ENCODE measurements at regions not wholly inside any gene's neighbourhood (a gene's known extent, or its start where the extent isn't known, plus 50 kb on each side); places are given as distances from the start of the nearest gene placed in this dataset.

- DNase-seq (ENCODE audit: low spot score) (no peak), ATAC-seq (no peak)
These were observed 174.5 kb upstream of the TMC3 start for GRCh38 chr15:81548365-81549130.

GRCh38 chr15:81547521-81548132 lies 173.6 kb upstream of the TMC3 start:
- ATAC-seq, result no peak
- no peak for DNase-seq (ENCODE audit: low spot score)

GRCh38 chr15:81544385-81544784 lies 170.4 kb upstream of the TMC3 start:
- DNase-seq (ENCODE audit: low spot score), result no peak
- no peak for ATAC-seq

GRCh38 chr15:81540909-81541308 lies 166.9 kb upstream of the TMC3 start:
- DNase-seq (ENCODE audit: low spot score), result no peak
- ATAC-seq, result no peak

GRCh38 chr15:81536356-81536755 lies 162.3 kb upstream of the TMC3 start:
- no peak for ATAC-seq
- DNase-seq (ENCODE audit: low spot score), result no peak

- ATAC-seq, result no peak
These were observed 160.1 kb upstream of the TMC3 start for GRCh38 chr15:81534124-81534523.

GRCh38 chr15:81532001-81532400 lies 158.0 kb upstream of the TMC3 start:
- DNase-seq (ENCODE audit: low spot score), result no peak
- no peak for ATAC-seq

More at GRCh38 chr15:81534124-81534523, 160.1 kb upstream of the TMC3 start:
- no peak for DNase-seq (ENCODE audit: low spot score)

GRCh38 chr15:81531109-81531592 lies 157.1 kb upstream of the TMC3 start:
- ATAC-seq (no peak), DNase-seq (ENCODE audit: low spot score) (no peak)

- no peak for DNase-seq (ENCODE audit: low spot score)
- no peak for ATAC-seq
These were observed 156.3 kb upstream of the TMC3 start for GRCh38 chr15:81530271-81530691.

- ATAC-seq, result no peak
- DNase-seq (ENCODE audit: low spot score), result no peak
These were observed 155.5 kb upstream of the TMC3 start for GRCh38 chr15:81529481-81529880.

GRCh38 chr15:81526029-81526428 lies 152.0 kb upstream of the TMC3 start:
- no peak for ATAC-seq

GRCh38 chr15:81524496-81524895 lies 150.5 kb upstream of the TMC3 start:
- ATAC-seq, result no peak
- DNase-seq (ENCODE audit: low spot score), result no peak

More at GRCh38 chr15:81526029-81526428, 152.0 kb upstream of the TMC3 start:
- DNase-seq (ENCODE audit: low spot score), result no peak

- DNase-seq (ENCODE audit: low spot score) (no peak), ATAC-seq (no peak)
These were observed 149.9 kb upstream of the TMC3 start for GRCh38 chr15:81523867-81524266.

GRCh38 chr15:81520480-81520879 lies 146.5 kb upstream of the TMC3 start:
- DNase-seq (ENCODE audit: low spot score) (no peak), ATAC-seq (no peak)

- DNase-seq (ENCODE audit: low spot score) (no peak), ATAC-seq (no peak)
These were observed 142.4 kb upstream of the TMC3 start for GRCh38 chr15:81516461-81516860.

- DNase-seq (ENCODE audit: low spot score) (no peak), ATAC-seq (no peak)
These were observed 142.0 kb upstream of the TMC3 start for GRCh38 chr15:81516012-81516411.

GRCh38 chr15:81514725-81515124 lies 140.7 kb upstream of the TMC3 start:
- ATAC-seq, result no peak

GRCh38 chr15:81511138-81511537 lies 137.1 kb upstream of the TMC3 start:
- ATAC-seq (no peak), DNase-seq (ENCODE audit: low spot score) (no peak)

More at GRCh38 chr15:81514725-81515124, 140.7 kb upstream of the TMC3 start:
- no peak for DNase-seq (ENCODE audit: low spot score)

GRCh38 chr15:81507831-81508230 lies 133.8 kb upstream of the TMC3 start:
- no peak for ATAC-seq
- no peak for DNase-seq (ENCODE audit: low spot score)

GRCh38 chr15:81506936-81507335 lies 132.9 kb upstream of the TMC3 start:
- no peak for ATAC-seq
- no peak for DNase-seq (ENCODE audit: low spot score)

GRCh38 chr15:81506071-81506470 lies 132.1 kb upstream of the TMC3 start:
- no peak for DNase-seq (ENCODE audit: low spot score)
- no peak for ATAC-seq

GRCh38 chr15:81504170-81504905 lies 130.3 kb upstream of the TMC3 start:
- ATAC-seq, result no peak
- DNase-seq (ENCODE audit: low spot score), result no peak

Measured in left lobe of liver (tissue), 2 donors.